ENCODE measurements at regions not wholly inside any gene's neighbourhood (a gene's known extent, or its start where the extent isn't known, plus 50 kb on each side); places are given as distances from the start of the nearest gene placed in this dataset.

DNA sequence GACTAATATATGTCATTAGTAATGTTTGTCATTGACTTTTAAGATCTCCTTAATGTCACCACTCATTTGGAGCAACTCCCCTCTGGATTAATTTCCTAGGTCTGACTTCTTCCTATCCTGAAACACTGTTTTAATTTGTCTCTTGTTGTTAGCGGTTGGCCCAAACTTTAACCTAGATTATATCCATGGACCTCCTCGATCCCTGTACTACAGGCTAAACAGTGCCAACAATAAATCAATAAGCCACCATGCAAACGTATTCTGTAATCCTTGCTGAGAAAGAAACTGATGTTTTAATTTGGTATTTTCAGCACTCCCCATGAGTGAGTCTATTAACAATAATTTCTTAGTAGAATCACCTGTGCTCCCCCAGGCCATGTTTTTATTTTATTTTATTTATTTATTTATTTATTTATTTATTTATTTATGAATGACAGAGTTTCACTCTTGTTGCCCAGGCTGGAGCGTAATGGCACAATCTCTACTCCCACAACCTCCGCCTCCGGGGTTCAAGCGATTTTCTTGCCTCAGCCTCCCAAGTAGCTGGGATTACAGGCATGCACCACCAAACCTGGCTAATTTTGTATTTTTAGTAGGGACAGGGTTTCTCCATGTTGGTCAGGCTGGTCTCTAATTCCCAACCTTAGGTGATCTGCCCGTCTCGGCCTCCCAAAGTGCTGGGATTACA is 204.1 kb downstream of the IL15 start:
- ATAC-seq (no peak), DNase-seq (no peak)
- Histone ChIP-seq H3K27ac (no peak overlapping the region), H3K27me3 (no peaks in the 10 kb centered on the region), H3K4me3 (no peak overlapping the region), H3K36me3 (no peaks in the 10 kb centered on the region), H3K4me1 (no peaks in the 10 kb centered on the region), H3K9me3 (no peaks in the 10 kb centered on the region)
- WGBS, 2 donors: 93 to 95% methylated on average over 9 of the region's 9 CpGs
- TF ChIP-seq, protein P1, sequence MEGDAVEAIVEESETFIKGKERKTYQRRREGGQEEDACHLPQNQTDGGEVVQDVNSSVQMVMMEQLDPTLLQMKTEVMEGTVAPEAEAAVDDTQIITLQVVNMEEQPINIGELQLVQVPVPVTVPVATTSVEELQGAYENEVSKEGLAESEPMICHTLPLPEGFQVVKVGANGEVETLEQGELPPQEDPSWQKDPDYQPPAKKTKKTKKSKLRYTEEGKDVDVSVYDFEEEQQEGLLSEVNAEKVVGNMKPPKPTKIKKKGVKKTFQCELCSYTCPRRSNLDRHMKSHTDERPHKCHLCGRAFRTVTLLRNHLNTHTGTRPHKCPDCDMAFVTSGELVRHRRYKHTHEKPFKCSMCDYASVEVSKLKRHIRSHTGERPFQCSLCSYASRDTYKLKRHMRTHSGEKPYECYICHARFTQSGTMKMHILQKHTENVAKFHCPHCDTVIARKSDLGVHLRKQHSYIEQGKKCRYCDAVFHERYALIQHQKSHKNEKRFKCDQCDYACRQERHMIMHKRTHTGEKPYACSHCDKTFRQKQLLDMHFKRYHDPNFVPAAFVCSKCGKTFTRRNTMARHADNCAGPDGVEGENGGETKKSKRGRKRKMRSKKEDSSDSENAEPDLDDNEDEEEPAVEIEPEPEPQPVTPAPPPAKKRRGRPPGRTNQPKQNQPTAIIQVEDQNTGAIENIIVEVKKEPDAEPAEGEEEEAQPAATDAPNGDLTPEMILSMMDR (IDR thresholded peaks at IDR 0.05): no peak
- intact Hi-C loops (cut with DNase I): no loop called here

- intact Hi-C loops (cut with DNase I): no loop called here
- no peak overlapping the region for H3K27ac ChIP-seq
- TF ChIP-seq, protein P1 (IDR thresholded peaks at IDR 0.05): no peak
- H3K27me3 ChIP-seq: no peaks in the 10 kb centered on the region
- DNase-seq (no peak), ATAC-seq (no peak)
- no peaks in the 10 kb centered on the region for H3K36me3 ChIP-seq
- no peak overlapping the region for H3K4me3 ChIP-seq
- WGBS, 2 donors: 67 to 70% methylated on average over 2 of the region's 2 CpGs
- H3K4me1 ChIP-seq: no peaks in the 10 kb centered on the region
- no peaks in the 10 kb centered on the region for H3K9me3 ChIP-seq
These were observed 206.8 kb downstream of the IL15 start for GRCh38 chr4:141843136-141843535.

DNA sequence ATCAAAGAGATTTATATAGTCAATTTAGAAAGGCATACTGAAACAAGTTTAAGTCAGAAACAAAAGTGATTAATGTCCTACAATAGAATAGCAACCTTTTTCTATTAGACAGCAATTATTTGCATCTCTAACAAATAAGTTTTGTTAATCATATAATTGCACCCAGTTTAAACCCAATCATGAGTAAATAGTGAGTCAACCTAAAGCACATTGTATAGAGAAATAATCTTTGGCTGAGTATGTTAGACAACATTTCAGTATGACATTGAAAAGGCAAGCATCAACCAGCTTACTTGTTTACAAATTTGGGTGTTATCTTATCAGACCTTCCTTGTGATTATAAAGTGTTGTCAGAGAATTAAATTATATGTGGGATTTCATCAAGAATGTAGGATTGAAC is 209.5 kb downstream of the IL15 start:
- no peaks in the 10 kb centered on the region for H3K4me1 ChIP-seq
- H3K27ac ChIP-seq: no peak overlapping the region
- TF ChIP-seq, protein P1 (IDR thresholded peaks at IDR 0.05): no peak
- no peaks in the 10 kb centered on the region for H3K27me3 ChIP-seq
- H3K36me3 ChIP-seq: no peaks in the 10 kb centered on the region
- ATAC-seq: no peak
- no peak for DNase-seq
- no peaks in the 10 kb centered on the region for H3K9me3 ChIP-seq
- no peak overlapping the region for H3K4me3 ChIP-seq
- intact Hi-C loops (cut with DNase I): no loop called here

DNA sequence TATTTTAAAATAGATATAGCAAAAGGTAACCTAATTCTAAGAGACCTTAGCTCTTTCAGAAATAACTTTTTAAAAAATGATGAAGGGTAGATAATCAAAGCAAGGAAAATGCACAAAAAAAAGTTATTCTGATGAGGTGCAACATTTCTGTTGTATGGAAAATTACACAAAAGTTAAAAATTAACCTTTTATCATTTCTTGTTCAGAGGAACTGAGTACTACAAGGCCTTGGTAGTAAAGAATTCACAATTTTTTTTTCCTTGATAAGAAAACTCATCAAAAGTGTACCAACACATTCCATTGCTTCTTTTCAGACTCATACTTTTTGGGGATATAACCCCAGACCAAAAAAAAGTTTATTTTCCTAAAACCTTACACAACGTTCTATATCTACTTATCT is 213.0 kb downstream of the IL15 start:
- Histone ChIP-seq H3K4me3 (no peak overlapping the region), H3K36me3 (no peaks in the 10 kb centered on the region), H3K27ac (no peak overlapping the region), H3K27me3 (no peaks in the 10 kb centered on the region), H3K9me3 (no peaks in the 10 kb centered on the region), H3K4me1 (no peaks in the 10 kb centered on the region)
- ATAC-seq: no peak
- DNase-seq: no peak
- TF ChIP-seq, protein P1 (IDR thresholded peaks at IDR 0.05): no peak
- WGBS, 2 donors: 60 to 62% methylated on average over 1 of the region's 1 CpG
- intact Hi-C loops (cut with DNase I): no loop called here

Data from heart right ventricle (tissue), 16 donors.